ENCODE measurements at regions not wholly inside any gene's neighbourhood (a gene's known extent, or its start where the extent isn't known, plus 50 kb on each side); places are given as distances from the start of the nearest gene placed in this dataset.

DNA sequence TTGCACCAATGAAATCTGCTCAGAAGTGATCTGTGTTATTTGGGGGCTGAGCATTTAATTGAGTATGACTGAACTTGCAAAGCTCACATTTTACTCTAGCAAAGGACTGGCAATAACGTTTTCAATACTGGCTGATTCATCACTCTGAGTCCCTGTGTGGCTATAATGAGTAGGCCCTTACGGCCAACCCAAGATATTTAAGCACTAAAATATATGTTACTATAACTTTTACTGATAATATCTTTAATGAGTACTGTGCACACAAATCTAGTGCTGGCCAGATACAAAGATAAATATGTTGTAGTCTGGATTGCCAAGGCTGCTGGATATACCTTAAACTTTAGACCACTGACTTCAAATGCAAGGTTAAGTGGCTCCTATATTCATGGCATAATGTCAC is 436.4 kb upstream of the KCNMB2 start:
- CTCF ChIA-PET, result no interaction called here
- Mint-ChIP-seq H3K4me1 (ENCODE audit: low read depth, unreplicated experiment) (no peaks in the 10 kb centered on the region), H3K9me3 (ENCODE audit: low read depth, unreplicated experiment) (no peaks in the 10 kb centered on the region), H3K27me3 (ENCODE audit: unreplicated experiment) (no peaks in the 10 kb centered on the region), H3K27ac (ENCODE audit: unreplicated experiment) (no peak overlapping the region), H3K4me3 (ENCODE audit: low read depth, unreplicated experiment) (no peak overlapping the region), H3K36me3 (ENCODE audit: insufficient read depth, unreplicated experiment) (no peaks in the 10 kb centered on the region)
- DNase-seq, result no peak
- intact Hi-C loops (cut with micrococcal nuclease; ENCODE audit: unreplicated experiment), result loop anchor here (5.0 kb wide), 1 partner anchor 282 kb away; no protein-coding TSS in a partner anchor
- TF ChIP-seq, protein P1, sequence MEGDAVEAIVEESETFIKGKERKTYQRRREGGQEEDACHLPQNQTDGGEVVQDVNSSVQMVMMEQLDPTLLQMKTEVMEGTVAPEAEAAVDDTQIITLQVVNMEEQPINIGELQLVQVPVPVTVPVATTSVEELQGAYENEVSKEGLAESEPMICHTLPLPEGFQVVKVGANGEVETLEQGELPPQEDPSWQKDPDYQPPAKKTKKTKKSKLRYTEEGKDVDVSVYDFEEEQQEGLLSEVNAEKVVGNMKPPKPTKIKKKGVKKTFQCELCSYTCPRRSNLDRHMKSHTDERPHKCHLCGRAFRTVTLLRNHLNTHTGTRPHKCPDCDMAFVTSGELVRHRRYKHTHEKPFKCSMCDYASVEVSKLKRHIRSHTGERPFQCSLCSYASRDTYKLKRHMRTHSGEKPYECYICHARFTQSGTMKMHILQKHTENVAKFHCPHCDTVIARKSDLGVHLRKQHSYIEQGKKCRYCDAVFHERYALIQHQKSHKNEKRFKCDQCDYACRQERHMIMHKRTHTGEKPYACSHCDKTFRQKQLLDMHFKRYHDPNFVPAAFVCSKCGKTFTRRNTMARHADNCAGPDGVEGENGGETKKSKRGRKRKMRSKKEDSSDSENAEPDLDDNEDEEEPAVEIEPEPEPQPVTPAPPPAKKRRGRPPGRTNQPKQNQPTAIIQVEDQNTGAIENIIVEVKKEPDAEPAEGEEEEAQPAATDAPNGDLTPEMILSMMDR (IDR thresholded peaks at IDR 0.05; ENCODE audit: unreplicated experiment), result no peak
- BruUV-seq (replicated peaks), result no TSS peak

DNA sequence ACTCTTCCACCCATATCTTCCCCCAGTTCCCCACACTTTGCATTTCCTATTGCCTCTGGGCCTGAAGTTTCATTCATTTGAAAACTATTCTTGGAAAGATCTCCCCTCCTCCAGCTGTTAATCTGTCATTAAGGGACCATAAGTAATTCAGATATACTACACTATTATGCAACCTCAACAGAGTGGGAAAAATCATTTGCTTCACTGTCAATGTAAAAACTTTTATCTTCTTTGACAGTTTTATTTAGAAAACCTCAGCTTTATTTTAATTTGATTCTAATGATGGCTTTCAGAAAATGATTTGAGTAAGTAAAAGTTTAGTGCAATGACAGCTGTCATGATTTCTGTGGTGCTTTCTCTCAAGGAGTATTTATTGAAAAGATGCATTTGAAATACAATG is 435.3 kb upstream of the KCNMB2 start:
- Mint-ChIP-seq H3K27me3 (ENCODE audit: unreplicated experiment) (no peaks in the 10 kb centered on the region), H3K36me3 (ENCODE audit: insufficient read depth, unreplicated experiment) (no peaks in the 10 kb centered on the region), H3K27ac (ENCODE audit: unreplicated experiment) (no peak overlapping the region), H3K4me1 (ENCODE audit: low read depth, unreplicated experiment) (no peaks in the 10 kb centered on the region), H3K9me3 (ENCODE audit: low read depth, unreplicated experiment) (no peaks in the 10 kb centered on the region), H3K4me3 (ENCODE audit: low read depth, unreplicated experiment) (no peak overlapping the region)
- no peak for DNase-seq
- no TSS peak for BruUV-seq (replicated peaks)
- TF ChIP-seq, protein P1 (IDR thresholded peaks at IDR 0.05; ENCODE audit: unreplicated experiment), result no peak
- intact Hi-C loops (cut with micrococcal nuclease; ENCODE audit: unreplicated experiment), result loop anchor here (5.0 kb wide), 1 partner anchor 281 kb away; no protein-coding TSS in a partner anchor
- CTCF ChIA-PET, result interaction anchor here (0.8 kb wide), 1 partner anchor 9 kb away, joined by 3 read pairs; no protein-coding TSS in a partner anchor

DNA sequence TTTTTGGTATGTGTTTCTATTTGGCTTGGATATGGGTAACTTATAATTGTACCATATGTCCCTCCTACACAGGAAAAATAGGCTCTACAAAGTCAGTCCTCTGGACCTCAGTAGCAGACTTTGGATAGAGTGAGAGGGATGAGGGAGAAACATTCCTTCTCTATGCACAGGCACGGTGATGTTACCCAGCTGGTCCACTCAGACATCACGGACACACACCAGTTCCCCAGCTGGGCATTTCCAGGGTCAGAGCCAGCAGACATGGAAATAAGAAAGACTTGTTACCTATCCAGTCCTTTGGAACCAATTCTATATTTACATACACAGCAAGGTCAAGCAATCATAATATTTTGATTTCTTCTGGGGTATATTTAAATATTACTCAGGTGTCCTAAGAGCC is 433.1 kb upstream of the KCNMB2 start:
- H3K27me3 Mint-ChIP-seq (ENCODE audit: unreplicated experiment), result no peaks in the 10 kb centered on the region
- CTCF ChIA-PET, result no interaction called here
- intact Hi-C loops (cut with micrococcal nuclease; ENCODE audit: unreplicated experiment), result loop anchor here (5.0 kb wide), 1 partner anchor 279 kb away; no protein-coding TSS in a partner anchor

DNA sequence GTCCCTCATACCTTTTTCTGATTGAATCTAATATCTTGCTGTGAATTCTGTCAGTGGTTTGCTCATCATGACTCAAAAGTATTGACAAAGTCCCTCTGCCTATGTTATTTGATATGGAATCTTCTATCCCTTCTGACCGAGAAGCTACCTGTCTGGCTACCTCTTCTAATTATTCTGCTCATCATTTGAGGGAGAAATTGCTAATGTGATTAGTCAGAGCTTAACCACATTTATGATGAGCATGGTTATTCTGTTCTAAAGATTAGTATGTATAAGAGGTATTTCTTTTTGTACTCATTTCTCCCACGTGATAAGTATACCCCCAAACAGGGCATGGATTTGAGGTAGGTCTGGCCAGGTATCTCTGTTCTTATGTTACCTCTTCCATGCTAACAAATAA is 428.4 kb upstream of the KCNMB2 start:
- BruUV-seq (replicated peaks), result no TSS peak
- intact Hi-C loops (cut with micrococcal nuclease; ENCODE audit: unreplicated experiment), result no loop called here
- H3K4me3 Mint-ChIP-seq (ENCODE audit: low read depth, unreplicated experiment), result no peak overlapping the region
- CTCF ChIA-PET, result no interaction called here
- H3K27ac Mint-ChIP-seq (ENCODE audit: unreplicated experiment), result no peak overlapping the region
- DNase-seq, result no peak
- H3K4me1 Mint-ChIP-seq (ENCODE audit: low read depth, unreplicated experiment), result no peaks in the 10 kb centered on the region
- no peaks in the 10 kb centered on the region for H3K36me3 Mint-ChIP-seq (ENCODE audit: insufficient read depth, unreplicated experiment)
- TF ChIP-seq, protein P1 (IDR thresholded peaks at IDR 0.05; ENCODE audit: unreplicated experiment), result no peak
- H3K27me3 Mint-ChIP-seq (ENCODE audit: unreplicated experiment), result no peaks in the 10 kb centered on the region
- H3K9me3 Mint-ChIP-seq (ENCODE audit: low read depth, unreplicated experiment), result no peaks in the 10 kb centered on the region

More for the DNA sequence above, 433.1 kb upstream of the KCNMB2 start:
- no peak overlapping the region for H3K27ac Mint-ChIP-seq (ENCODE audit: unreplicated experiment)
- DNase-seq, result no peak
- no peaks in the 10 kb centered on the region for H3K4me1 Mint-ChIP-seq (ENCODE audit: low read depth, unreplicated experiment)
- TF ChIP-seq, protein P1 (IDR thresholded peaks at IDR 0.05; ENCODE audit: unreplicated experiment), result no peak
- H3K36me3 Mint-ChIP-seq (ENCODE audit: insufficient read depth, unreplicated experiment), result no peaks in the 10 kb centered on the region
- H3K4me3 Mint-ChIP-seq (ENCODE audit: low read depth, unreplicated experiment), result no peak overlapping the region
- no TSS peak for BruUV-seq (replicated peaks)
- no peaks in the 10 kb centered on the region for H3K9me3 Mint-ChIP-seq (ENCODE audit: low read depth, unreplicated experiment)

Measured in Calu3 (cell line).